ENCODE measurements at regions not wholly inside any gene's neighbourhood (a gene's known extent, or its start where the extent isn't known, plus 50 kb on each side); places are given as distances from the start of the nearest gene placed in this dataset.
"Not testable (repeated sequence)": the region's sequence is repeated elsewhere in the genome, so short reads cannot be mapped to it uniquely, and the experiment has no call there.

DNA sequence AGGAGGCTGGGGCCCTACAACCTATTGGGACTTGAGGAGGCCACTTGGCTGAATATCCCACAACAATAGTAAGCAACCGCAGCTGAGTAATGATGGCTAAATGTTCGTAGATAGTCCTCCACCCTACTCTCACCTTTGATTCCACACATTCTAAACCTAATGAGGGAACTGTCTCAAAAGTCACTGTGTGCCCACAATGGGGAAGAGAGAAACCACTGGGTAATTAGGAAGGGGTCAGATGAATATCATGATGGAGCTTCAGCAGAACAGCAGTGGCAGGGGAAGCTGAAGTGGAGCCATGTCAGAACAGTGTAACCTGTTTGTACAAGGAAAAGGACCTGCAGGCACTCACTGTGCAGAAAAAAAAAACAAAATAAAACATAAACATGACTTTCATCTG is 81.4 kb upstream of the POMZP3 start:
- DNase-seq, result not testable (repeated sequence)

DNA sequence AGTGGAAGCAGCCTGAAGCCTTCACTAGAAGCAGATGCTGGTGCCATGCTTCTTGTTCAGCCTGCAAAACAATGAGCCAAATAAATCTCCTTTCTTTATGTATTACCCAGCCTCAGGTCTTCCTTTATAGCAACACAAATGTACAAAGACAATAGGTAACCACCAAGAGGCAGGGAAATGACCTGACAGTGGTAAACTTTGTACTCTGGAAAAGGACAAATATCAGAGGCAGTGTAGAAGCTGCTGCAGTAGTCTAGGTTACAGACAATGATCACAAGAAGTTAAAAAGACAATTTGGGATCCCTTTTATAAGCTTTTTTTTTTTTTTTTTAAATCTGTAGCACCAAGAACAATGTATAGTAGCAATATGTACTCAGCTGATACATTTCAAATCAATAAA is 76.7 kb upstream of the POMZP3 start:
- not testable (repeated sequence) for DNase-seq

DNA sequence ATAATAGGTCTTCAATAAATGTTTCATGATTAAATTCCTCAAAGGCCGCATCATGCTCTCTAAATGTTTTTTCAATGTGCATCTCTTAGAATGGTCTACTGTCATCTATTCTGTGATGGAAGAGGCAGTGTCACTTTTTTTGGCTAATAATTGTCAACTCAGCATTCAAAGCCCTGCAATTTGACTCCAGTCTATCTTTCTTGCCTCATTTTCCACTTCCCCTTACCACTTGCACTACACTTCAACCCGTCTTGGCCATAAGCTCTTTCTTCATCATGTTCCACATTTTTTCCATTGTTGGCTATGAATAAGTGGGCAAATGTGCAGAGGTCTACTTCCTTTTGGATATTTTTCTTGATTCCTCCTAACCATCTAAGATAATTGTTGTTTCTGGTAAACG is 59.2 kb upstream of the POMZP3 start:
- not testable (repeated sequence) for DNase-seq

DNA sequence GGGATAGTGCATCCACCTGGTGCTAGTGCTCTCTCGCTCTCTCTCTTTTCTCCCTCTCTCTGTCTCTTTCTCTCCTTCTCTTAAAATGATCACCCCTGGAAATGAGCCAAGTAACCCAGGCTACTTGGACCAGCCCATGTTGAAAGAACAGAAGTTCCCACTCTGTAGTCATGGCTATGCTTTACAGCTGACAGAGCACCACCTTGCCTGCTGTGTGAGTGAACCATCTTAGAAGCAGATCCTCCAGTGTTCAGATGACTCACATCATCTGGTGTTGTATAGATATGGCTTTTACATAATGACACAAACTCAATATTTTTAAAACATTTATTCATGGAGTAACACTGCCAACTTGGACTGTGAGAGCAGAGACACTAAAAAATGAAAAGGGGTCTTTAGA is 57.7 kb upstream of the POMZP3 start:
- DNase-seq, result not testable (repeated sequence)

DNA sequence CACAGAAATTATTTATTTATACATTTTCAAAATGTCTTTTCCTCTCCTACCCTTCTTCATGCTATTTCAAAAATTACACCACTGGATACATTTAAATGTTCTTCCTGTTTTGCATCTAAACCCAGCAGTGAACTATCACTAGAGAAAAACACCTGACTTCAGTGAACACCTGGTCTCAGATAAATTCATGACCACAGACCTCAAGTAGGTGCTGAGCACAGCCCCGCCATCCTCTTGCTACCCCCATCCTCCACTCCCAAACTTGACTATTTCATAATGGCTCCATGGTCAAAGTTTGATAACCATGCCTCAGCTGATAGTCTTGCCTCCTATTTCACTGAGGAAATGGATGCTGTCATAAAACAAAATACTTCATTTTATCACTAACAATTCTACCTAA is 56.6 kb upstream of the POMZP3 start:
- not testable (repeated sequence) for DNase-seq

DNA sequence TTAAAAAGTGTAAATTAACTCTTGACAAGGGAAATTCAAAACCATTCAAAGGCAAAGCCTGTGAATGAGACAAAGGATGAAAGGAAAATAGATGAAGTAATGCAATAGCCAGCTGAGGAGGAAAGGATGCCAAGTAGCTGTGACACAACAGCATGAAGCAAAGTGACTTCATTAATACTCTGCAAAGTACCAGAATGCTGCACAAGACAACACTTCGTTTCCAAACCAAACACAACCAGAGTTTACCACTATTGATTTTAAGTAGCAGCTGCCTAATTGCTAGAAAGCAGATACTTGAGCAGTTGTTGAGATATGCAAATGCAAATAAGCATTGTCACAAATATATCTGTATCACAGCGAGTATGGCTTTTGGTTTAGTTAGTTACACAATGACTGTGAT is 54.7 kb upstream of the POMZP3 start:
- DNase-seq, result not testable (repeated sequence)

DNA sequence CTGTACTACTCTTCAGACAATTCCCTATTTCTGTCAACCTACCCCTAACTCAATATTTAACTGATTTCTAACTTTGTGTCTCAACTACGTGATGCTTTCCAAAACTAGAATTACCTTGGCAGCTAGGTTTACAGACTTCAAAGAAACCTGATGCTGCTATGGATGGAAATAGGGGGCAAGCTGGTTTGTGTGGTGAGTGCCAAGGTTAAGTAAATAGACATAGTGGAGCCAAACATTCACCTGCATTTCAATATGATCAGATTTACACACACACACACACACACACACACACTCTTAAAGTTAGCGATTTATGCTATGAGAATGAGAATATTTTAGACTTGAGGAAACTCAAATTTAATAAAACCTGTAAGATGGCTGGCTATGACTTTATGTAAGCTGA is 52.1 kb upstream of the POMZP3 start:
- not testable (repeated sequence) for DNase-seq

DNA sequence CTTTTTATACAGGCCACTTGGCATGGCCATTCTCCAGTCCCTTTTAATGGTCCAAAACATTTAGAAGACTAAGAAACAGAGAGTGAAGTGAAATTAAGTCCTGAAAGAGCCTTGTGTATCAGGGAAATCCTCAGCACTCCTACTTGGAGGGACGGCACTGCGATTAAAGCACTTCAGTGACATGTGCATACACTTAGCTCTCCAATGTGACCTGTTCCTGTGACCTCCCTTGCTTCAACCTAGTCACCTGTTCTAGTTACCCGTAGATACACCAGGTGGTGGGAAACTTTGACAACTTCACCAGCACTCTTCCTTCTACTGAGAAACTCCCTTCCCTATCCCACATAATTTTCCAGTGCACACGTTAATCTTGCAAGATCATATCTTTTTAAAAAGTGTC is 51.4 kb upstream of the POMZP3 start:
- not testable (repeated sequence) for DNase-seq

DNA sequence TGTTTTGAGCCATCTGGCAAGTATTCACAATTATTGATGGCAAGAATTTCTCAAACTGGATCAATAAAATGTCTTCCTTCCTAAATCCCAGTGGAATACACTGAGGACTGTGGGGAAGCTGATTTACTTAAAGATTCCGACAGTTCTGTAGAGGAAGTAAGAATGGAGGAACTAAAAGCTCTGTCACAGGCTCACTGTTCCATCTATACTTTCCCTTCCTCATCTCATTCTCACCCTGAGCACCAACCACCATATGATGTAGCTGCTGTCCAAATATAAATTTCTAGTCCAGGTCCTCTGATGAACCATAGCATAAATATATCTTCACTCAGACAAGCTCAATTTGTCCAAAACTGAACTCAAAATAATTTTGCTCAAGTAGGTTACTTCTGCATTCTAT is 49.8 kb upstream of the POMZP3 start:
- not testable (repeated sequence) for DNase-seq
